OCI-LY1 (cell line): ENCODE measurements at regions not wholly inside any gene's neighbourhood (a gene's known extent, or its start where the extent isn't known, plus 50 kb on each side); places are given as distances from the start of the nearest gene placed in this dataset.

Experiments
- EZH2 ChIP-seq: fragments of 200-600 bp; sonication (generic), shearing (Covaris generic); IDR thresholded peaks from 2 replicates; pipeline ENCODE4 v1.8.0; 2017; ENCODE audit warnings: borderline replicate concordance, mixed run types, mild to moderate bottlenecking, antibody characterized with exemption, low read length, moderate library complexity, mixed read lengths
- TF ChIP-seq, protein P1 (sequence below): fragments of 200-600 bp; sonication (generic), shearing (Covaris generic); IDR thresholded peaks from 2 replicates; pipeline ENCODE4 v1.5.1; 2017; ENCODE audit warnings: mild to moderate bottlenecking, antibody characterized with exemption, low read length, moderate library complexity, mixed read lengths

DNA sequence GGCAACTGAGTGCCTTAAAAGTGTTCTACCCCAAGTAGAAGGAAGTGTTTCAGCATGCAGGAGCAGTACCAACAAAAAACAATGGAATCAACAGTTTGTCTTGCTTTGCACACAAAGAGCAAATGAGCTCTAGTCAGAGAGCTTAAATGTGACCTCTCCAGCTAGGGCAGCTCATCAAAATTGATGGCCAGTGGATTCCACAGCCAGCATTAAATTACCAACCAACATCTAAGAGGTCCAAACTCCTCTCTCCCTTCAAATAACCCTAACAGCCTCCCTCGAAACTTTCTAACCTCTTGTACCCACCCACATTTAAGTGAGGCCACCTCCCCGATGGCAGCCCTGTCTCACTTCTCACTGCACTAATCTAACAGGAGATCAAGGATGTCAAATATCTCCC, 219.9 kb downstream of the CHIC2 start:
- TF ChIP-seq EZH2 = no peak
- TF ChIP-seq, protein P1, sequence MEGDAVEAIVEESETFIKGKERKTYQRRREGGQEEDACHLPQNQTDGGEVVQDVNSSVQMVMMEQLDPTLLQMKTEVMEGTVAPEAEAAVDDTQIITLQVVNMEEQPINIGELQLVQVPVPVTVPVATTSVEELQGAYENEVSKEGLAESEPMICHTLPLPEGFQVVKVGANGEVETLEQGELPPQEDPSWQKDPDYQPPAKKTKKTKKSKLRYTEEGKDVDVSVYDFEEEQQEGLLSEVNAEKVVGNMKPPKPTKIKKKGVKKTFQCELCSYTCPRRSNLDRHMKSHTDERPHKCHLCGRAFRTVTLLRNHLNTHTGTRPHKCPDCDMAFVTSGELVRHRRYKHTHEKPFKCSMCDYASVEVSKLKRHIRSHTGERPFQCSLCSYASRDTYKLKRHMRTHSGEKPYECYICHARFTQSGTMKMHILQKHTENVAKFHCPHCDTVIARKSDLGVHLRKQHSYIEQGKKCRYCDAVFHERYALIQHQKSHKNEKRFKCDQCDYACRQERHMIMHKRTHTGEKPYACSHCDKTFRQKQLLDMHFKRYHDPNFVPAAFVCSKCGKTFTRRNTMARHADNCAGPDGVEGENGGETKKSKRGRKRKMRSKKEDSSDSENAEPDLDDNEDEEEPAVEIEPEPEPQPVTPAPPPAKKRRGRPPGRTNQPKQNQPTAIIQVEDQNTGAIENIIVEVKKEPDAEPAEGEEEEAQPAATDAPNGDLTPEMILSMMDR = no peak
